Right cardiac atrium (tissue), 5 donors: ENCODE measurements at regions not wholly inside any gene's neighbourhood (a gene's known extent, or its start where the extent isn't known, plus 50 kb on each side); places are given as distances from the start of the nearest gene placed in this dataset.

Experiments
- ATAC-seq, 2 donors: fragments of 200-7000 bp; cut with Tn5 transposase; one replicate each; pipeline versions ENCODE4 v1.8.0 to v1.9.1; 2020; ENCODE audit warnings: moderate library complexity in 2 of 2, mild to moderate bottlenecking in 1 of 2
- DNase-seq, 3 donors: peaks; one replicate each; pipeline ENCODE4 v3.0.0-alpha.2; 2020
- H3K27ac ChIP-seq: one replicate; pipeline ENCODE4 v1.5.1; 2013; ENCODE audit warnings: mild to moderate bottlenecking, low read length, control low read depth, moderate library complexity
- H3K27me3 ChIP-seq: one replicate; pipeline ENCODE4 v1.6.1; 2013; ENCODE audit not compliant: control insufficient read depth, insufficient read depth
- H3K4me1 ChIP-seq: one replicate; pipeline ENCODE4 v1.6.1; 2013; ENCODE audit warnings: low read length; ENCODE audit not compliant: control insufficient read depth, insufficient read depth
- H3K4me3 ChIP-seq: one replicate; pipeline ENCODE4 v1.5.1; 2013; ENCODE audit warnings: low read length, control low read depth
- H3K9me3 ChIP-seq: one replicate; pipeline ENCODE4 v1.6.1; 2013; ENCODE audit warnings: low read length; ENCODE audit not compliant: control insufficient read depth
- WGBS: extraction: QIAGEN DNeasy Blood & Tissue Kit; methylation state at CpG from one replicate; pipeline ENCODE4 v1.1.7; 2013; 5-methylcytosine and 5-hydroxymethylcytosine counted together
- intact Hi-C, 4 donors: fragments of 100-400 bp; cut with DNase I; formaldehyde crosslinking; loops; one replicate each; pipeline versions ENCODE4 v1.11.0 to v1.14.0; 2022 to 2023
- donor health status: healthy with polysubstance abuse.
- donor health status: DM: no; HTN: yes; CAD: no.
- donor health status: DM: no; HTN: no; CAD: no.
- donor health status: DM: no; HTN: yes; CAD: no; lungs with severe emphysema.
- donor health status: DM: yes; HTN: yes; CAD: no.

- DNase-seq = no peak
- no peaks in the 10 kb centered on the region for H3K4me1 ChIP-seq
- no peak for ATAC-seq
- intact Hi-C loops = no loop called here
- no peaks in the 10 kb centered on the region for H3K9me3 ChIP-seq
- 73% methylated on average over 3 of the region's 3 CpGs for WGBS
- H3K27me3 ChIP-seq = no peaks in the 10 kb centered on the region
- no peak overlapping the region for H3K4me3 ChIP-seq
- H3K27ac ChIP-seq = no peak overlapping the region
These were observed 447.3 kb downstream of the RAB28 start for GRCh38 chr4:13036841-13037240.

GRCh38 chr4:13032936-13033335 lies 451.2 kb downstream of the RAB28 start:
- intact Hi-C loops = no loop called here
- H3K4me1 ChIP-seq = no peaks in the 10 kb centered on the region
- H3K4me3 ChIP-seq = no peak overlapping the region
- DNase-seq (no peak), ATAC-seq (no peak)
- no peaks in the 10 kb centered on the region for H3K9me3 ChIP-seq
- no peaks in the 10 kb centered on the region for H3K27me3 ChIP-seq
- no peak overlapping the region for H3K27ac ChIP-seq
- 64% methylated on average over 1 of the region's 1 CpG for WGBS

- no peak for DNase-seq
- WGBS = 83% methylated on average over 7 of the region's 7 CpGs
- Histone ChIP-seq H3K9me3 (no peaks in the 10 kb centered on the region), H3K27me3 (no peaks in the 10 kb centered on the region), H3K27ac (no peak overlapping the region), H3K4me1 (no peaks in the 10 kb centered on the region), H3K4me3 (no peak overlapping the region)
- ATAC-seq = no peak
- intact Hi-C loops = no loop called here
These were observed 459.7 kb downstream of the RAB28 start for GRCh38 chr4:13024147-13025105.

- DNase-seq (no peak), ATAC-seq (no peak)
- intact Hi-C loops = no loop called here
- H3K27me3 ChIP-seq = no peaks in the 10 kb centered on the region
- no peaks in the 10 kb centered on the region for H3K4me1 ChIP-seq
- WGBS = 50% methylated on average over 5 of the region's 5 CpGs
- H3K4me3 ChIP-seq = no peak overlapping the region
- H3K27ac ChIP-seq = no peak overlapping the region
- no peaks in the 10 kb centered on the region for H3K9me3 ChIP-seq
These were observed 476.2 kb downstream of the RAB28 start for GRCh38 chr4:13007802-13008470.

- Histone ChIP-seq H3K4me3 (no peak overlapping the region), H3K27ac (no peak overlapping the region), H3K9me3 (no peaks in the 10 kb centered on the region), H3K4me1 (no peaks in the 10 kb centered on the region), H3K27me3 (no peaks in the 10 kb centered on the region)
- intact Hi-C loops = no loop called here
- WGBS = 89% methylated on average over 3 of the region's 3 CpGs
- no peak for ATAC-seq
- DNase-seq = no peak
These were observed 490.2 kb downstream of the RAB28 start for GRCh38 chr4:12993923-12994322.

- H3K27me3 ChIP-seq = no peaks in the 10 kb centered on the region
- 50% methylated on average over 2 of the region's 2 CpGs for WGBS
- H3K4me1 ChIP-seq = no peaks in the 10 kb centered on the region
- H3K4me3 ChIP-seq = no peak overlapping the region
- no peaks in the 10 kb centered on the region for H3K9me3 ChIP-seq
- no peak for ATAC-seq
- no peak for DNase-seq
- intact Hi-C loops = no loop called here
- no peak overlapping the region for H3K27ac ChIP-seq
These were observed 496.9 kb downstream of the RAB28 start for GRCh38 chr4:12987284-12987683.

GRCh38 chr4:12979797-12980196 lies 504.3 kb downstream of the RAB28 start:
- intact Hi-C loops = no loop called here
- no peak overlapping the region for H3K4me3 ChIP-seq
- H3K27me3 ChIP-seq = no peaks in the 10 kb centered on the region
- no peak overlapping the region for H3K27ac ChIP-seq
- no peaks in the 10 kb centered on the region for H3K4me1 ChIP-seq
- DNase-seq (no peak), ATAC-seq (no peak)
- 86% methylated on average over 11 of the region's 11 CpGs for WGBS
- H3K9me3 ChIP-seq = no peaks in the 10 kb centered on the region

GRCh38 chr4:12978310-12978709 lies 505.8 kb downstream of the RAB28 start:
- DNase-seq = no peak
- Histone ChIP-seq H3K27me3 (no peaks in the 10 kb centered on the region), H3K27ac (no peak overlapping the region), H3K9me3 (no peaks in the 10 kb centered on the region), H3K4me3 (no peak overlapping the region), H3K4me1 (no peaks in the 10 kb centered on the region)
- no peak for ATAC-seq
- intact Hi-C loops = no loop called here

GRCh38 chr4:12975511-12975910 lies 508.6 kb downstream of the RAB28 start:
- H3K4me1 ChIP-seq = no peaks in the 10 kb centered on the region
- H3K27me3 ChIP-seq = no peaks in the 10 kb centered on the region
- no peak overlapping the region for H3K4me3 ChIP-seq
- H3K27ac ChIP-seq = no peak overlapping the region
- 77% methylated on average over 3 of the region's 3 CpGs for WGBS
- intact Hi-C loops = no loop called here
- DNase-seq (no peak), ATAC-seq (no peak)
- H3K9me3 ChIP-seq = no peaks in the 10 kb centered on the region

GRCh38 chr4:12973522-12973921 lies 510.6 kb downstream of the RAB28 start:
- intact Hi-C loops = no loop called here
- Histone ChIP-seq H3K9me3 (no peaks in the 10 kb centered on the region), H3K27ac (no peak overlapping the region), H3K4me1 (no peaks in the 10 kb centered on the region), H3K27me3 (no peaks in the 10 kb centered on the region), H3K4me3 (no peak overlapping the region)
- WGBS = 80% methylated on average over 2 of the region's 2 CpGs
- DNase-seq (no peak), ATAC-seq (no peak)

- no peaks in the 10 kb centered on the region for H3K4me1 ChIP-seq
- no peaks in the 10 kb centered on the region for H3K9me3 ChIP-seq
- no peak overlapping the region for H3K27ac ChIP-seq
- no peak overlapping the region for H3K4me3 ChIP-seq
- H3K27me3 ChIP-seq = no peaks in the 10 kb centered on the region
- DNase-seq (no peak), ATAC-seq (no peak)
- intact Hi-C loops = no loop called here
- 68% methylated on average over 4 of the region's 4 CpGs for WGBS
These were observed 515.8 kb downstream of the RAB28 start for GRCh38 chr4:12968345-12968744.
